GM21390 (cell line): ENCODE measurements at regions not wholly inside any gene's neighbourhood (a gene's known extent, or its start where the extent isn't known, plus 50 kb on each side); places are given as distances from the start of the nearest gene placed in this dataset.

Experiments
- ATAC-seq: cut with Tn5 transposase; IDR thresholded peaks from one replicate; pipeline ENCODE4 v1.9.1; 2021; ENCODE audit not compliant: unreplicated experiment

DNA sequence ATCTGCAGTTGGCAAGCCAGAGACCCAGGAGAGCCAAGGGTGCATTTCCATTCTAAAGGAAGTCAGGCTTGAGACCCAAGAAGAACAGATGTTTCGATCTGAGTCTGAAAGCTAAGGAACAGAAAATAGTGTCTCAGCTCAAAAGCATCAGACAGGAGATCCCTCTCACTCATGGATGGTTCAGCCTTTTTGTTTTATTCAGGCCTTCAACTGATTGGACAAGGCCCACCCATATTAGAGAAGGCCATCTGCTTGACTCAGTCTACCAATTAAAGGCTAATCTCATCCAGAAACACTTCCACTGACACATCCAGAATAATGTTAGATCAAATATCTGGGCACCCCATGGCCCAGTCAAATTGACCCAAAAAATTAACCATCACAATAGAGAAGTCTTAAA is 255.0 kb downstream of the TXNL1 start:
- no peak for ATAC-seq

DNA sequence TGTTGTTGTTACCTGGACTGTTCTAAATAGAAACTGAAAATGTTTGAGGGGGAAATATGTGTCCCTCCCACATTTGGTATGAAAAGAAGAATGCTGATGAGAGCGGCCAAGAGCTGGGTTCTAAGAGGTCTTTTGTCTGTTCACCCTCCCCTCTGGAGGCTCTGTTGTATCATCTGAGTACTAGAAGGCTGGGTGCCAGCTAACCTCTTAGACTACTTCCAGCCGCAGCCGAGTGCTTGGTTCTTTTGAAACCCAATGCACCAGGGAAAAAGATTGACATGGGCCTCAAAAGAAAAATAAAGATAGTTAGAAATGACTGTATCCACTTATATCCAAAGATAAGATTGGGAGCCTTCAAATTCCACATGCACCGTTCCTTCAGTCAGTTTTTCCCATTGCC is 255.9 kb downstream of the TXNL1 start:
- no peak for ATAC-seq

DNA sequence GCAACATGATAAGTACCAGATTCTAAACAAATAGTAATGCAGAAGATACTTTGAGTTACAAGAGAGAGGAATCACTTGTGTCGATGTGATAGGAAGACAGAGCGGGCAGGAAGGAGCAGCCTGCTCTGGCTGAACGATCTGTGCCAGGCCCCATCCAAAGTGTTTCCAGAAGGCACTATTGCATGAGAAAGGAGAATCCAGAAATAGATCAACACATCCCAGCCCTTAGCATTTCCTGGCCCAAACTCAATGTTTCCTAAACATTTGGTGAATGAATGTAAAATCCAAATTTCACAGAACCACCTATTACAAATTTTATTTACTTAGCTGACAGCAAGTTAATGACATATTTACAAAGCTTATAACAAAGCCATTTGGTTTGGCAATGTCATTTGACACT is 257.2 kb downstream of the TXNL1 start:
- no peak for ATAC-seq

DNA sequence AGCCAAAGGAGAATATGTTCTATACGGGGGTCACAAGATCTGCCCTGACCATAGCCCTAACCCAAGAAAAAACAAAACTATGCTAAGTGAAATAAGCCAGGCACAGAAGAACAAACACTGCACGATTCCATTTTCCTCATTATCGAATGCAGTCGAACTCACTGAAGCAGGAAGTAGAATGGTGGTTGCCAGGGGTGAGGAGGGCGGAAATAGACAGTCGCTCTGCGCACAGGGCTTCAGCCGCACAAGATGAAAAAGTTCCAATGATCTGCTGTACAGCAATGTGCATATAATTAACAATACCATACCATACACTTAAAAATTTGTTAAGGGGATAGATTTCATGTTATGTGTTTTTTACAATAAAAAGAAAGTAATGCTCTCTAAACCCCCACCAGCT is 257.7 kb downstream of the TXNL1 start:
- ATAC-seq = no peak

DNA sequence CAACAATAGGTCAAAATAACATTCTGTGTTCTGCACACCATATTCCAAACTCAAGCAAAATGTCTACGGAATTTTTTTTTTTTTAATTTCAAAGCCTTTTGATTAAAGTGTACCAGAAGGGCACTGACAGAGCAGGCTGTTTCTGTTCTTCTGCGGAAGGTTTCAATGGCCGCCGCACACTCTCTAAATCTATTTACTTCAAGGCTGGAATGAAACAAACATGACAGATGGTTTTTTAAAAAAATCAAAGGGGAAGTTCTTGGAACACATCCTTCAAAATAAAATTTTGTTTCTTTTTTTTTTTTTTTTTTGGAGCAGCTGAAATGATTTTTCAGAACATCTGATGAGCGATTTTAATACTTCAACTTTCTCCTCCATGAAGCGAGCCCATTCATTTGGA is 259.1 kb downstream of the TXNL1 start:
- no peak for ATAC-seq

DNA sequence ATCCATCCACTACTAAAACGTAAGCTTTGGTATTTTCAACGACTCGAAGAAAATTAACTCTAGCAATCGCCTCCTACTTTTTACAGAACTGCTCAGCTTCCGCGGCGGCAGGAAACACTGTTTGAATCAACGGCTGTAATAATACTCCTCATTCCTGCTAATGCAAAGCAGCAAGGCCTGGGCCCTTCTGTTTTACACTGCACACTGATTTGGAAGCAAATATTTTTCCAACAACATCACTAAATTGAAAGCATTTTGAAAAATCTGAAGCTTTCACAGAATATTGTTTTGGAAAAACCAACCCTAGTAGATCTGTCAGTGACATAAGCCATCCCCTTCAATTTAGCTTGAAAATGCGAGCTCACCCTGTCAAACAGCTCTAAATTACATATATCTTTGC is 261.2 kb downstream of the TXNL1 start:
- no peak for ATAC-seq

DNA sequence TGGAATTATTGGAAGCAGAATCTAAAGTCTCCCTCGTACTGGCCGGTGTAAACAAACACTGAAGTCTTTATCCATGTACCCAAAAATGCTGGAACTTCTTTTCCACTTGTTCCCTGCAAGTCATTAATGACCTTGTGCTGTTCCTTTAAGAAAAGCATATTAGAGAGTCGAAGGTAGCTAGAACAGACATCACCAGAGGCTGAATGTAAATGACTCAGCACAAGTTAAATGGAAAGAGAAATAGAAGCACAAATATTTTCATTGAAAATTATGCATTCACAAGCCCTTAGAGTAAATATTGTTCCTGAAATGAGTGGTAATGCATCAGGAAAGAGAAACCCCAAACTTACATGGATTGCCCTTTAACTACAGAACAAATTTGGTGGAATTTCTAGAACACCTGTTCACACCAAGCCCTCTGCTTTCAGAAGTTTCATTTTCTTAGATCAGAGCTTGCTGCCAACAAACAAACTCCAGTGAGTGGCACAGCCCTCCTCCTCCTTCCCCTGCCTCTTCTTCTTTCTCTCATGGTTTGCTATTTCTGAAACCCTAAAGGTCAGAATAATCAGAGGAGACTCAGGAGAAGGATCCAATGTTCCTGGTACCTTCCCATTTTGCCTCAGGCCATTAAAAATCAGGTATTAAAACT is 264.3 kb downstream of the TXNL1 start:
- ATAC-seq = no peak

DNA sequence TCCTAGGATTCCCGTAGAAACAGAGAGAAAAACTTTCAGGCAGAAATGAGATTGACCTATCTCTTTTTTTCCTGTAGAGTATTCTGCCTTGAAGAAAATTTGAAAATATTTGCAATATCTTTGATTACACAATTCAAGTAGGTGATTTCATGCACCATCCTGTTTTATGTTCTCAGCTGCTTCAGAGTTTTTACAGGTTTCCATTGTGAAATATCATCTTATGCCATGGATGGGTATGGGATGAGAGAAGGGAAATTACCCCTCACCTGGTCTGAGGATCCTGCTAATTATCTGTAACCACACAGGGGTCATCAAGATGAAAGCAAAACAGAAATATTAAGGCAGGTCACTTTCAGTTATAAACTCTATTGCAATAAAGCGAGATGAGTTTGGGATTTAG is 264.8 kb downstream of the TXNL1 start:
- ATAC-seq = no peak

DNA sequence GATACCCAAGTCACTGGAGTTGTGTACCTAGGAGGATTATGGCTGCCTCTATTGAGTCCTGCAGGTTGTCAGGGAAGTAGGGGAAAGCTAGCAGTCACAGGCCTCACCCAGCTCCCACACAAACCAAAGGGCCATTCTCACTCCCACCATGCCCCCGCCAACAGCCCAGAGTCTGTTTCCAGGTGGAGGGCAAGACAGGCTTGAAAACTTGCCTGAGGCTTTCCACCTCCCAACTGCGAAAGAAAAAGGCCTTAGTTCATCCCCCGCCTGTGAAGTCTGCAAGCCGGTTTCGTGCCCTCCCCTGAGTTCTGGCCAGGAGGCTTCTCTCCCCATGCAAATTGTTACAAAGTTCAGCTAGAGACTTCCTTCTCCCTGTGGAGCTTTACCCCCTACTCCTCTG is 270.3 kb downstream of the TXNL1 start:
- ATAC-seq = no peak

DNA sequence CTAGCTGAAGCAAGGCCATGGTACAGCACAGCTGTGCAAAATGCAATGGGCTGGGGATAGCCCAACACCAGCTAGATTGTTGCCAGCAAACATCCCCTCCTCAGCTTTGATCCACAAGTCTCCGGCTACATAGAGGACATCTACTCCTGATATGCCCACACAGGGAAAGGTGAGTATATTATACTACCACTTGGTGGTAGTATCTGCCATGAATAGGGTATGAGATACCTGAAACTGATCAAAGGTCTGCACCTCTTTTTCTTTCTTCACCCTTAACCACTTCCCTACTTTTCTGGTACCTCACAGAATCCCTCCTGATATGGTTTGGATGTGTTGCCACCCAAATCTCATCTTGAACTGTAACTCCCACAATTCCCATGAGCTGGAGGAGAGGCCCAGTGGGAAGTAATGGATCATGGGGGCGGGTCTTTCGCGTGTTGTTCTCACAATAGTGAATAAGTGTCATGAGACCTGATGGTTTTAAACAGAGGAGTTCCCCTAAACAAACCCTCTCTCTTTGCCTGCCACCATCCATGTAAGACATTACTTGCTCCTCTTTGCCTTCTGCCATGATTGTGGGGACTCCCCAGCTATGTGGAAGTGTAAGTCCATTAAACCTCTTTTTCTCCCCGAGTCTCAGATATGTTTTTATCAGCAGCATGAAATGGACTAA is 279.6 kb downstream of the TXNL1 start:
- ATAC-seq = no peak

DNA sequence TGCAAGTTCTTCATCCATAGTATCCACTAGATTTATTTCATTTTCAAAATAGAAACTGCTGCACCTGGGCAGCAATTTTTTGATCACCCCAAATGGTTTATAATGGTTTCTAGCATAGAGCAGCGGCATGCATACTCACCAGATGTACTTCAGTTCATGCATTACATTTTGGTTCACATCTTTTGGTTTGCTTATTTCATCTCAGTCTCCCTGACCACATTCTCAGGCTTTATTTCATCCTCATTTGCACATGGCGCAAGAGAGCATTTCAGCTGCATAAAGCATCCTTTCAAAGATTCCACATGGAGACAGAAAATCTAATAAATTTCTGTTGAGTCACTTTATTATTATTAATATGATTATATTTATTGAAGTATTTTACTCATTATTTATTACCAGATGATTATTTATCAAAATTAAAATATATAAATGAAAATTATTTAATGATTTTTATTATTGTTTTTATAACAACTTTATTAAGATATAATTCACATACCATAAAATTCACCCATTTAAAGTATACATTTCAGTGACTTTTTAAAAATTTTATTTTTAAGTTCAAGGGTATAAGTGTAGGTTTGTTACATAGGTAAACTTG is 284.6 kb downstream of the TXNL1 start:
- no peak for ATAC-seq

DNA sequence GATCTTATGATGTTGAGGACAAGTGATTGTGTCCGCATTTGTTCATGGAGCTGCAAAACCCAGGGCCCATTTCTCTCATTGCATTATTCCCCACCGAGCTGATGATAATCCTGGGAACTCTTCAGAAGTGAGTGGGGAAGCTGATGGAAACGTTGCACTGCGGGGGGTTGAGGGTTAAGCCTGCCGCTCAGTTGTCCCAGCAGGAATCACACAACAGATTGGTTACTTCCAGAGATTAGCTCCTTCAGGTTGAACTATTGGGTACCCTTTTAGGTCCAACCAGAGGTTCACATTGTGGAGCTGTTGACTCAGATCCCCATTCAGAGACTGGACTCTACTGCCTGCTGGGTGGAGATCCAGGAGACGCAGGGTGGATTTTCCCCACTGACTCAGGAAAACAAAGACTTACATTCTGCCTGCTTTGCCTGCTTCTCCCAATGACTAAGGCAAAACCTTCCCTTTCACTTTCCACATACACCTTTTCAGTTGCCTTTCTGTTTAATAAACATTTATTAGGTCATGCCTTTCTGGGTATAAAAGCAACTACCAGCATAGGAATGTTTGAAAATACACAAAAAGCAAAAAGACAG is 286.4 kb downstream of the TXNL1 start:
- no peak for ATAC-seq

DNA sequence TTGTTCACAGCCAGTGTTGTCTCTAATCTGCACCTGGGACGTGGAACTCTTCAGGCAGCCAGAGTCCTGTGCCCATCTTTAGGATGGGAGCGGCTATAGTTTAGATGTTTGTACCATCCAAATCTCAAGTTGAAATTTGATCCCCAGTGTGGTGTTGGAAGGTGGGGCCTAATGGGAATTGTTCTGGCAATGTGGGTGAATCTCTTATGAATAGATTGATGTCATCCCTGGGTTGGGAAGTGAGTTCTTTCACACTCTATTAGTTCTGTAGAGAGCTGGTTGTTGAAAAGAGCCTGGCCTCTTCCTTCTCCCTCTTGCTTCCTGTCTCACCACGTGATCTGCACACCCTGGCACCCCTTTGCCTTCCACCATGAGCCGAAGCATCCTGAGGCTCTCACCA is 300.9 kb downstream of the TXNL1 start:
- no peak for ATAC-seq

DNA sequence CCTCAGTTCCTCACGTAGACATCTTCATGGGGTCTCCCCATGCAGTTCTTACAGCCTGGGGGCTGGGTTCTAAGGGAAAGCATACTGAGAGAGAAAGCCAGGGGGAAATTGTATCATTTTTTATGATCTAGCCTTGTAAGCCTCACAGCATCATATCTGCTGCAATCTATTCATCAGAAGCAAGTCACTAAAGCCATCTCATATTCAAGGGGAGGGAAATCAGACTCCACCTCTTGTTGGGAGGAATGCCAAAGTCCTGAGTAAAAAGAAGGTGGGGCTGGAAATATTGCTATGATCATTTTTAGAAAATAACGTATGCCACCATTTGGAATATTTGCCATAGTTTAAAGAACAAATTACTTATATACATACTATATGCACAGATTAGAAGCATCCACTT is 304.6 kb downstream of the TXNL1 start:
- ATAC-seq = no peak

DNA sequence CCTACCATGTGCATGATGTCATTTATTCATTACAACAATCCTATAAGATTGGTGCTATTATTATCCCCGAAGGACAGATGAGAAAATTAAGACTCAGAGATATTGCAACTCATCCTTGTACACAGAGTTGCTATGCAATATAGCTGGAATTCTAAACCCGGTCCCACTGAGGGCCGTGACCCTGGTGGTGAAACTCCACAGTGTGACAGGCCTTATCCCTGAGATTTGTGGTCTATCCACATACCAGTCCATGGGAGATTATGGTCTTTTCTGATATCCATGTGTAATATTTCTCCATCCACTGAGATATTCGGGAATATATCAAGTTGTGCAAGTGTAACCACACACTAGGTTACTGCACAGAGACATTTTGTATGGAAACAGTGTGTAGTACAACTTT is 305.2 kb downstream of the TXNL1 start:
- ATAC-seq = no peak

DNA sequence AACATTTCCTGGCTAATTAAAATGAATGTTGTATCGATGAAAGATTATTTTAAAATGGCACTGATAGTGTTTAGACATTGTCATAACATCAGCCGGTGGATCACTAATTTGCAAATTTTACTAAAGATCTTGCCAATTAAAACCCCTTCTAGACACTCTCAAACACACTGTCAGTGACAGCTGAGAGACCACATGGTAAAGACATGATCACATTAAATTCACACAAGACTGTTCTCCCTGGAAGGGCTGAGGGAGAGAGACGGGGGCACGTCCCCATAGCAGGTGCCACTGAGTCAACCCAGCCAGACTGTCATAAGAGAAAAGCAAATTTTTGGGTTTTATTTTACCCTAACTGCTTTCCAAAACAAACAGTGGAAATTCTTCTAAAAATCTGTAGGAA is 306.0 kb downstream of the TXNL1 start:
- ATAC-seq = no peak

DNA sequence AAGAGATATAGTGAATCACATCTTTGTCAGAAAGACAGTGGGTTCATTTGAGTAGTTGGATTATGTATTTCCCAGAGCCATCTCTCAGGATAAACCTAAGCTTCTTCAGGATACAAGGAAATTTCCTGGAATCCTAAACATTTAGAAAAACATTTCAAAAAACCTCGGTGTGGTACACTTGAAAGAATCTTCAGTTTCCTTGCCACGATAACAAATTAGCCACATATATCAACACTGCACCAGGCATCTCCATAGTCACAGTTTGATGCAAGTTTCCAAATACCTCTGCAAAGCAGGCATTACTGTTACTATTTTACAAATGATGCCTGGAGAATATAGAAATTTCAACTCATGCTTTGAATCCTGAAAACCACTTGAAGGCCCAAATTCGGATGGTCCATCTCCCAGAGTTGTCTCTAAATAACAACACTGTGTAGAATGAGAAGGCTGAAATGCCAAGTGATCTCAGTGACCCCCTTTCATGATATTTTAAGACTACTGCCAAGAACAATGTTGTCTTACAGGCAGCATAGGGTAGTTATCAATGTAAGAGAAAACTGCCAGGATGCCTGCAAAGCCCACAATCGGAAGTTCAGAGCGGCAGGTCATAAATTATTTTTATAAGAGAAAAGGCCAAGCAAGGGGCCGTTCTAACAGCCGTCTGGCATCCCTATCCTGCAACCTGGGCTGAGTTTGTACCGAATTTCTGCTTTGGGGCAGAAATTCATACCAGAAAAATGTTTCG is 307.9 kb downstream of the TXNL1 start:
- no peak for ATAC-seq

DNA sequence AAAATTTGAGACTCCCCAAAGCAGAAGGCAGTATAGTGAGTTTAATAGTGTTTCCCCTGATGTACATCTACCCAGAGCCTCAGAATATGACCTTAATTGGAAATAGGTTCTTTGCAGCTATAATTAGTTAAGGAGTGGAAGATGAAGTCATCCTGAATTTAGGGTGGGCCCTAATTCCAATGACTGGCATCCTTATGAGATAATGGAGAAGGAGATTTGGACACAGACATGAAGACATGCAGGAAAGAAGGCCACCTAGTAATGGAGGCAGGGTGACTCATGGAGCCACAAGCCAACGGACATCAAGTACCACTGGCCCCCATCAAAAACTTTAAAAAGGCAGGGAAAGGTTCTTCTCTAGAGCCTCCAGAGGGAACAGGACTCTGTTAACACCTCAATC is 308.9 kb downstream of the TXNL1 start:
- ATAC-seq = no peak

DNA sequence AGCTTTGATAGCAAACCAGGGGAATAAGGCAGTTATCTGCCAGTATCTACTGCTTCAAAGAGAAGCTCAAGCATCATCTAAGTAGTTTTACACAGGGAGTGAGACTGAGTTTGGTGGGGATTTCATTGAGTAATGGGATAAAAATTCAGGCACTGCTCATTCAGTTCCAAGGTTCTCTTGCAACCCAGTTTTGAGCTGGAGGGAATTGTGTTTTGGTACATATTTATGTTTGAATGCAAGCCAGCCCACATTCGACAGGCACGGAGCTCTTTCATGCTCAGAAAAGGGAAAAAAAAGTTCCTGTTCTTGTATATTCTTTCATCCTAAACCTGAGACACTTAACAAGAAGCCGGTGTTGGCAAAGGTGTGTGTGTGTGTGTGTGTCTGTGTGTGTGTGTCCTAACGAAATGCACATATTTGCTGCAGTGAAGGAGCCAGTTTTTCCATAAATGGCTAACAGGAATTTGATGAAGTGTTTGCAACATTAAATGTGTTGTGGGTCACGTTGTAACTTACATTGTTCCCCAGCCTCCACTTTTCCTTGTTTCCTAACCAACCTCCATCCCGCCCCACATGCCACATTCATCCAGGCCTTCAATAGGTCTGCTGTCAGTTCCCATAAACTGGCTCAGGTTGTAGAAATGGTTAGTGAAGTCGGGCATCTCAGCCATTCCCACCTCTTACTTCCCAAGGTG is 311.1 kb downstream of the TXNL1 start:
- ATAC-seq = no peak

DNA sequence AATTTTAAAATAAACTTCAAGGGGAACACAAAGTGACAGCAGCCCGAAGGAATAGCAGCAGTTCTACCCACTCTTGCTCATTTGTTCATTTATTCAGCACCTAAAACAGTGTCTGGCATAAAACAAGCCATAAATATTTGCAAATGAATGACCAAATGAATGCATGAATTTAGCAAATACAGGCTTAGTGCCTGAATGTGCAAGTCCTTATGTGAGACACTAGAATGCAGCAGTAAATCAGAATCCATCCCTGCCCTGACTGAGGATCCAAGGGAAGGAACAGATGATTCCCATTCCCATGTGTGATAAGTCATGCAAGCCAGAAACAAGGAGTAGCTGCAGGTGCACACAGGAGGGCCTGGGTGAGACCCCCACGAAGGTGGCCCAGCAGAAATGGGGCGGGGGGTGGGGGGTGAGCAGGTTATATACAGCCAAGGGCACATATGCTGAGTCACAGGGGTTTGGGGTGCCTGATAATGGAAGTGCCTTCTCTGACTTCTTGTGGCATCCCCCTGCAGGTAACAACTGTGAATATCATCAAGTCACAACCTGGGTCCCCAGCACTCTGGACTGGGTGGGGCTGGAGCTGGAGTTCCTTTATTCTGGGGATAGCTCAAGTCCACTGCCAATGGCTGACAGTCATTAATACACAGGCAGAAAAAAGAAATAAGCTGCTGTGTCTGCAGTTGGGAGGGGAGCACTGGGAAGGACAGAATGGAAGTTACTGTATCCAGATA is 311.9 kb downstream of the TXNL1 start:
- ATAC-seq = no peak
